IPS-15b (cell line): ENCODE measurements at regions not wholly inside any gene's neighbourhood (a gene's known extent, or its start where the extent isn't known, plus 50 kb on each side); places are given as distances from the start of the nearest gene placed in this dataset.

Source experiments
- H3K27me3 ChIP-seq: one replicate; pipeline ENCODE4 v1.6.1; 2013; ENCODE audit warnings: low read length; ENCODE audit not compliant: control insufficient read depth, insufficient read depth
- H3K36me3 ChIP-seq: one replicate; pipeline ENCODE4 v1.6.1; 2013; ENCODE audit warnings: low read length; ENCODE audit not compliant: control insufficient read depth, insufficient read depth
- H3K4me1 ChIP-seq: one replicate; pipeline ENCODE4 v1.6.1; 2013; ENCODE audit warnings: mild to moderate bottlenecking, low read length; ENCODE audit not compliant: control insufficient read depth, insufficient read depth
- H3K4me3 ChIP-seq: one replicate; pipeline ENCODE4 v1.5.1; 2013; ENCODE audit warnings: low read depth, low read length
- H3K9ac ChIP-seq: one replicate; pipeline ENCODE4 v1.6.1; 2013; ENCODE audit warnings: low read depth, mild to moderate bottlenecking, low read length
- H3K9me3 ChIP-seq: one replicate; pipeline ENCODE4 v1.6.1; 2013; ENCODE audit warnings: mild to moderate bottlenecking, low read length; ENCODE audit not compliant: control insufficient read depth, insufficient read depth

GRCh38 chr12:97616946-97617345 lies 154.3 kb downstream of the RMST start:
- Histone ChIP-seq H3K27me3 (no peaks in the 10 kb centered on the region), H3K36me3 (no peaks in the 10 kb centered on the region), H3K4me3 (no peak overlapping the region), H3K9ac (no peak overlapping the region), H3K9me3 (no peaks in the 10 kb centered on the region), H3K4me1 (no peaks in the 10 kb centered on the region)

- no peaks in the 10 kb centered on the region for H3K27me3 ChIP-seq
- no peaks in the 10 kb centered on the region for H3K36me3 ChIP-seq
- H3K9me3 ChIP-seq, result no peaks in the 10 kb centered on the region
- H3K4me3 ChIP-seq, result no peak overlapping the region
- H3K4me1 ChIP-seq, result no peaks in the 10 kb centered on the region
- H3K9ac ChIP-seq, result no peak overlapping the region
Observed at GRCh38 chr12:97628962-97629361, 166.4 kb downstream of the RMST start.

DNA sequence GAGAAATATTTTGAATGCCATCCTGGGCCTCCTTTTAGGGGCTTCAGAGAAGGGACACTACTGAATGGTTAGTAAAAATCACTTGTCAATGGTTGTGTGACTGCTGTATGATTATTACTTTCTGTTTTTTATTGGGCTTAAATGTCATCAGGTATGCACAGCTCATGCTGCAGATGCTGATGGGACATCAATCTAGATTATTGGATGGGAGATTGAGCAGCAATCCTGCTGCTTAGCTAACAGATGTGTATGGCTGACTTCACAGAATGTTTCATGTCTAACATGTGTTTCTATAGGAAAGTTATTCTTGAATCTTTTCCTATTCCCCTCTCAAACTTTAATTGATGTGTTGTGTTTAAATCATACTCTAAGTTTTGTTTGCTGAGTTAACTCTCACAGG lies 166.8 kb downstream of the RMST start:
- Histone ChIP-seq H3K9me3 (no peaks in the 10 kb centered on the region), H3K4me1 (no peaks in the 10 kb centered on the region), H3K27me3 (no peaks in the 10 kb centered on the region), H3K4me3 (no peak overlapping the region), H3K9ac (no peak overlapping the region), H3K36me3 (no peaks in the 10 kb centered on the region)

DNA sequence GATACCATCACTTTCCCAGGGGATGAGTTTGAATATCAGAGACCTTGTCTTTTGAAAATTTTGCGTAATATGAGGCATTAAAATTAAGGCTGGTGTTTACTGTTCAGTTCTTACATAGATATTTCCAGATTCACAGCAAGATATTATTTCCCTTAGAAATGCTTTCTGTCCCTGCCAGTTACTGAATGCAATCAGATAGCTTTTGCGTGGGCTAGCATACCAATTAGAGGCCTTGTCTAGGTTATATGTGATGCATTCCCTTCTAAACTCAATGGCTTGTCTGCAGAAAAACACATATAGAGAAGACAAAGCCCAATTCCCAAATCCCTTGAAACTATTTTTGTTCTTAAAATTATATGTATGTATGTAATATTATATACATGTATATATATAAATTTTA lies 167.8 kb downstream of the RMST start:
- Histone ChIP-seq H3K9ac (no peak overlapping the region), H3K4me3 (no peak overlapping the region), H3K27me3 (no peaks in the 10 kb centered on the region), H3K9me3 (no peaks in the 10 kb centered on the region), H3K4me1 (no peaks in the 10 kb centered on the region), H3K36me3 (no peaks in the 10 kb centered on the region)

- Histone ChIP-seq H3K4me3 (no peak overlapping the region), H3K9me3 (no peaks in the 10 kb centered on the region), H3K36me3 (no peaks in the 10 kb centered on the region), H3K4me1 (no peaks in the 10 kb centered on the region), H3K27me3 (no peaks in the 10 kb centered on the region), H3K9ac (no peak overlapping the region)
Observed at GRCh38 chr12:97630875-97631274, 168.3 kb downstream of the RMST start.

DNA sequence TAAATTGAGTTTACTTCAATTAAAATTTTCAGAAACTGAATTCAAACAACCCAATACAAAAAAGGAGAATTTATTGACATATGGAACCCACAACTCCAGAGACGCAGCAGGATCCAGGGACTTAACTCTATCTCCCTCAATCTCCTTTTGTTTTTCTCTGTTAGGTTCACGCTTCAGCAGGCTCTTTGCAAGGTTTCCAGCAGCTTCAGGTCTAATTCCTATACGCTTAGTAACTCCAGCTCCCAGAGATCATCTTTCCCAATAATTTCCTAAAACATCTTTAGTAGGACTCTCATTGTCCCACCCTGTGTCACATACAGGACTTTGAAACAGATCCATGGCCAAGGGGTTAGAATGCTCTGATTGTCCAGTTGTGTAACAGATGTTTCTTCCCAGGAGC lies 175.2 kb downstream of the RMST start:
- Histone ChIP-seq H3K27me3 (no peaks in the 10 kb centered on the region), H3K4me1 (peaks cover 5% of the 10 kb centered on the region), H3K36me3 (no peaks in the 10 kb centered on the region), H3K9ac (no peak overlapping the region), H3K4me3 (no peak overlapping the region), H3K9me3 (no peaks in the 10 kb centered on the region)

DNA sequence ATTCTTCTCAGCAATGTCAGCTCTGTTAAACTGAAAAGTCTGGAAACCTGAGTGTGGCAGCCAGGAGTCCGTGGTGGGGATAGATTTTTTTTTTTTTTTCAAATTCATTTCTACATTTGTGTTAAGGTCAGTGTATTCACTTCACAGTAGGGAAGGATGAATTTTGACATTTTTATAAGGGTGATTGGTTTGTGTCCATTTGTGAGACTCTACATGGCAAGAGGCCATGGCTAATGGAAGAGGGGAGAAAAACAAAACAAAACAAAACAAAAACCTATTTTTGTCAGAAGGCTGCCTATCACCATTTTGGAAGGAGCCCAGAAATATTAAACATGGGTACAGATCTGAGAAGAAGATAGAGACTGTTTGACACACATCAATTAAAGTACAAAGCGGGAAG lies 176.1 kb downstream of the RMST start:
- Histone ChIP-seq H3K4me1 (peaks cover 5% of the 10 kb centered on the region), H3K27me3 (no peaks in the 10 kb centered on the region)

GRCh38 chr12:97639702-97640101 lies 177.1 kb downstream of the RMST start:
- H3K9ac ChIP-seq, result no peak overlapping the region
- H3K9me3 ChIP-seq, result no peaks in the 10 kb centered on the region
- no peaks in the 10 kb centered on the region for H3K36me3 ChIP-seq
- peaks cover 5% of the 10 kb centered on the region for H3K4me1 ChIP-seq
- no peaks in the 10 kb centered on the region for H3K27me3 ChIP-seq
- no peak overlapping the region for H3K4me3 ChIP-seq

More for the DNA sequence above, 176.1 kb downstream of the RMST start:
- no peaks in the 10 kb centered on the region for H3K9me3 ChIP-seq
- no peak overlapping the region for H3K4me3 ChIP-seq
- H3K36me3 ChIP-seq, result no peaks in the 10 kb centered on the region
- H3K9ac ChIP-seq, result no peak overlapping the region

- H3K36me3 ChIP-seq, result no peaks in the 10 kb centered on the region
- no peak overlapping the region for H3K4me3 ChIP-seq
- no peaks in the 10 kb centered on the region for H3K27me3 ChIP-seq
- H3K9me3 ChIP-seq, result no peaks in the 10 kb centered on the region
- no peak overlapping the region for H3K9ac ChIP-seq
- peaks cover 5% of the 10 kb centered on the region for H3K4me1 ChIP-seq
Observed at GRCh38 chr12:97640826-97641225, 178.2 kb downstream of the RMST start.

DNA sequence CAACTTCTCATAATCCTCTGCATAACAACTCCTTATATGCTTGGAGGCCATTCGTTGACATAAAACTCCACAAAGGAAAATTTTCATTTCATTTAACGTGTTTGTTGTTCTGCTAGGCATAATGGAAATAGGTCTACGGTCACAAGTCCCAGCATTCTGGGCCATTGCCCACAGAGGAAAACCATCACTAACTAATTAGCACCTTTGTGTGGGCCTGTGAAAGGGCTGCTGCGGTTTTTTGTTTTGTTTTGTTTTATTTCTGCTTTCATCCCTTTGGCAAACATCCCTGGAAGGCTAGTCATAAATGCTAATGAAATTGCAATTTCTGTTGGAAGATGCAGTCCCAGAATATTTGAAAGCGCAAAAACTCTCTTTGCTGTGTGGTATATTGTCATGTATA lies 180.3 kb downstream of the RMST start:
- no peaks in the 10 kb centered on the region for H3K9me3 ChIP-seq
- no peaks in the 10 kb centered on the region for H3K36me3 ChIP-seq
- H3K4me3 ChIP-seq, result no peak overlapping the region
- no peaks in the 10 kb centered on the region for H3K27me3 ChIP-seq
- H3K9ac ChIP-seq, result no peak overlapping the region
- H3K4me1 ChIP-seq, result peaks cover 3% of the 10 kb centered on the region

DNA sequence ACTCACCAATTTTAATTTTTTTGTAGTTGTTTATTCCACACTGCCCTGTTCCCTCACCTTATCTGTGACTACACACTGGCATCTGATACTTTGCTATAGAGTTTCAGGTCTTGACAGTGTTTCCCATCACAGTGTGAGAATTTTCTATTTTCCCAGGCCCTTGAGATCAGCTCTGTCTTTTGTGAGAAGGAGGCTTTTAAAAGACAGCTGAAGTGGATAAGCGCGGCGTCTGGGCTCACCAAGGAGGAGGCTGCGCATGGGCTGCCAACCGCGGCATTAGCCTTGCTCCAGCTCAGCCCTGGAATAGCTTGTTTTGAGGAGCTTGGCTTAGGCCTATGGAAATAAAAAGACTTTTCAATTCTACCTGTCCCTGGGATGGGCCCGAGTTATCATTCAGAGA lies 181.3 kb downstream of the RMST start:
- peaks cover 3% of the 10 kb centered on the region for H3K4me1 ChIP-seq
- no peaks in the 10 kb centered on the region for H3K9me3 ChIP-seq
- H3K4me3 ChIP-seq, result no peak overlapping the region
- no peak overlapping the region for H3K9ac ChIP-seq
- H3K36me3 ChIP-seq, result no peaks in the 10 kb centered on the region
- H3K27me3 ChIP-seq, result no peaks in the 10 kb centered on the region

DNA sequence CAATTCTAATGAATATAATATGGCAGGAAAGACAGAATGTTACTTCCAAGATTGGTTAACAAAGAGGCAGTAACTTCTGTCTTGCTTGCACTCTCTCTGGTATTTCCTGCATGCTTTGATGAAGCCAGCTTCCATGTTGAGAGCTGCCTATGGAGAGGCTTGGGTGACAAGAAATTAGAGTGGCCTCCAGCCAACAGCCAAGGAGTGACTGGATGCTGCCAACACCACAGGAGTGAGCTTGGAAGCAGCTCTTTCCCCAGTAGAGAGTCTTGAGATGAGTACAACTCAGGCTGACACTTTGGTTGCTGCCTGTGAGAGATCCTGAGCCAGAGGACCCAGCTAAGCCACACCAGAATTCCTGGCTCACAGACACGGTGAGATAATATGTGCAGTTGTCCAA lies 183.1 kb downstream of the RMST start:
- H3K36me3 ChIP-seq, result no peaks in the 10 kb centered on the region
- peaks cover 2% of the 10 kb centered on the region for H3K9me3 ChIP-seq
- H3K4me3 ChIP-seq, result no peak overlapping the region
- H3K9ac ChIP-seq, result no peak overlapping the region
- H3K27me3 ChIP-seq, result no peaks in the 10 kb centered on the region
- H3K4me1 ChIP-seq, result no peaks in the 10 kb centered on the region

DNA sequence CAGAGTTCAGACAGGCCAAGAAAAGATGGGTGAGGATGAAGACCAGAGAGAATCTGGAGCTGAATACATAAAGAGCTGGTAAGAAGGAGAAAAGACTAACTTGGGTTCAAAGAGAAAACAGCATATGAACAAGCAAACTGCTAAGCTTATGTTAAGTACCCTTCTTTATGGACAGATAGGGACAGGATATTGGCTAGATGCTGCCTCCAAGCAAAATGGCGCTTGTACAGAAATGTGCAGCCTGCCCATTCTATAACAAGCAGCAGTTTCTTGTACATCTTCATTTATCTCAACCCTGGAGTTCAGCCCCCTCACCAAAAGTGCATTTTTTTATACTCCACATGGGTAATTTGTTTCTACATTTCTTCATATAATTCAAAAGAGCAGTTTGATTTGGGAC lies 184.5 kb downstream of the RMST start:
- Histone ChIP-seq H3K36me3 (no peaks in the 10 kb centered on the region), H3K9me3 (peaks cover 2% of the 10 kb centered on the region), H3K9ac (no peak overlapping the region), H3K27me3 (no peaks in the 10 kb centered on the region), H3K4me1 (no peaks in the 10 kb centered on the region), H3K4me3 (no peak overlapping the region)
